ENCODE measurements at regions not wholly inside any gene's neighbourhood (a gene's known extent, or its start where the extent isn't known, plus 50 kb on each side); places are given as distances from the start of the nearest gene placed in this dataset.

DNA sequence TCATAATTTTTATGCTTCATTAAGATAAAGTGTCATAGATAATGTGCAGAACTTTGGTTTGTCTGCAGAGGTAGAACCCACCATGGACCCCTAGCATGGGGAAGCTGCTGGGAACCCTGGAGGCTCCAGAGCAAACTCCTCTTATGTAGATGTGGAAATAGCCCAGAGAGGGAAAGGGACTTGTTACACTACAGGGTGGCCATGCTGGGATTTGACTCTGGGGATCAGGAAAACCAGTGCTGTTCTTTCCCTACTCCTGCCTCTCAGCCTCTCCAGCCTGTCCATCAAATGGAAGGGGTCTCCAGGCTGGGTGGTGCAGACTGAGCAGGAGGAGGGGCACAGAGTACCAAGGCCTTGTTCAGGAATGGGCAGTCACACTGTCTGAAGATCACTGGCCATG is 54.2 kb downstream of the MSX1 start:
- Mint-ChIP-seq H3K9me3 (peaks cover 0 to 3% of the 10 kb centered on the region in 2 donors), H3K36me3 (peaks cover 0 to 12% of the 10 kb centered on the region in 2 donors), H3K27ac (no peak overlapping the region)
- ATAC-seq (no peak), DNase-seq (ENCODE audit: low spot score in 2 of 2) (no peak)

DNA sequence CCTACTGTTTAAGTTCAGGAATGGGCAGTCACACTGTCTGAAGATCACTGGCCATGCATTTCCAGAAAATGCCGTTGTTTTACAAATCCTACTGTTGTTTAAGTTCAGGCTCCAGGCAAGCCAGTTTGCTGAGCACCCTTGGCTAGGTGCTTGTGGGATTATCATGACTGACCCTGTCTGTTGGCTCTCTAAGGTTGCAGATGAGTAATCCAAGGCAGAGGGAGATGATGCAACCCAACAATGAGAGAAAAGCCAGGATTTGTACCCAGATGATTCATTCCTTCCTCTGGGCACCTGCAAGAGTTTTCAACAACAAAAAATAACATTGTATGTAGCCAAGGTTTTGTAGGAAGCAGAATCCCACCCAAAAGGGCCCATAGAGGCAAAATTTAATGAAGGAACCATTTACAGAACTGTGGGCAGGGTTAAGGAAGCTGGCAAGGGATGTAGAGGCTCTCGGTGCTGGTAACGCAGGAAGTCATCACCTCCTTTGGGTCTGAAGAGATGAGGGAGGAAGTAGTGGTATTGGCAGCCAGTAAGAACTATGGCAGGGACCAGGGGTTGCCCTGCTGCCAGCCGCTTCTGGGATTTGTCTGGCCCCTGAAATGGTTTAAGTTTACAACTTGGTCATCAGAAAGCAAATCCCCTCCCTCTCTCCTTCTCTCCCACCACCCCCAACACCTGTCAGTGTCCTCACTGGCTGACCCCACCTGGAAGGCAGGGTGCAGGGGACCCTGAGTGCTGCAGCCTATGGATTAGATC is 54.8 kb downstream of the MSX1 start:
- Mint-ChIP-seq H3K36me3 (peaks cover 0 to 12% of the 10 kb centered on the region in 2 donors), H3K27ac (peak overlapping the region in 1 of 2 donors; percentile 44), H3K9me3 (peaks cover 0 to 3% of the 10 kb centered on the region in 2 donors)
- no peak for DNase-seq (ENCODE audit: low spot score in 2 of 2)
- peak in 1 of 2 donors; percentile 44 for ATAC-seq

DNA sequence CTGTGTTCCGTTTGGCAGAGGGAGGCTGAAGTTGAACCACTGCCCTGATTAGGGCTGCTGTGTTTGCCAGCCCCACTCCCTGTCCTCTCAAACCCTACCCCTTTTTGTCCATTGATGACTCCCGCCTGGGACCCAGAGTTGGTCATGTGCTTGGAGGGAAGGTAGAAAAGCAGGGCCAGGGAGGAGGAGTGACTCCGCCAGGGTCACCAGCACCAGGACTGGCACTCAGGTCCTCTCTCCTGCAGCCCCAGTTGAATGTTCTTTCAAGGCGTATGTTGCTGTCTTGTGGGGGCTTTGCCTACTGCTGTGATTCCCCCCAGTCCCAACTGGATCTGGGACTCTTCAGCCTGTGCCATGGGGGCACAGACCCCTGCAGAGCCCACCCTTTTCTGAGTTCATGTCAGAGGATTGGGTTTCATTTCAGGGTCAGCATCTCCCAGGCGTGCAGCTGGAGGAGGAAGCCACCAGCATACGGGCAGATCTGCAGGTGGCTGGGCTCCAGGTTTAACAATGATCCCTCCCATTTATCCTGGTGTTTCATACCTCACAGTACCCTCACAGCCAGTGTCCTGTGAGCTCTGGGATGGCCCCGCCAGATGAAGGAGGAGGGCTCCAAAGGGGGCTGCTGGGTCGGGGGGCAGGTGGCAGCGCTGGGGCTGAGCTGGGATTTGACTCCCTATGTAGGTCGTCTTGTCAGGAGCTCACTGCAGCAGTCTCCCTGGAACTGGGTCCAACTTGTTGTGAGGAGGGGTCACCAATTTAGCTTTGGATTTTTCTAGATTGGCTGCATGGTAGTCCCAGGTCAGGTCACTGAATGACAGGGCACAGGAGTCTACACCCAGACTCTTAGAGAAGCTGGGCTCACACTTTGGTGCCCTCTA is 55.7 kb downstream of the MSX1 start:
- Mint-ChIP-seq H3K36me3 (peaks cover 0 to 12% of the 10 kb centered on the region in 2 donors), H3K9me3 (peaks cover 0 to 3% of the 10 kb centered on the region in 2 donors), H3K27ac (no peak overlapping the region)
- DNase-seq (ENCODE audit: low spot score in 2 of 2) = no peak
- ATAC-seq = no peak

DNA sequence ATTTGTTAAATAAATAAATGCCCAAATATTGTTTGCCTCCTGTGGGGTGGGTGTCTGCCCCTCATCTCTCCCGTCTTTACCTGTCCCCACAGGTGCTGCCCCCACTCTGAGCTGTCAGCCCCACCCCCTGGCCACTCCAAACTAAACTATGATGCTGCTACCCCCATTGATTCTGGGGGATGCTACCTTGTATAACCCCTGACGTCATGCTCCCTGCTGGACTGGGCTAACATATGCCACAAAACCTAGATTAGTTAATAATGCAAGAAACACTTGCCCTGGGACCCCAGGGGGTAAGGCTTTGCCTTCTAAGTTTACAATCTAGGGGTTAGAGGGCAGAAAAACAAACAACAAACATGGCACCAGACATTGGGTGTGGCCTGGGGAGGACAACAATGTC is 58.6 kb downstream of the MSX1 start:
- ATAC-seq (no peak), DNase-seq (ENCODE audit: low spot score in 2 of 2) (no peak)
- H3K36me3 Mint-ChIP-seq = peaks cover 0 to 12% of the 10 kb centered on the region in 2 donors
- H3K27ac Mint-ChIP-seq = no peak overlapping the region
- peaks cover 0 to 3% of the 10 kb centered on the region in 2 donors for H3K9me3 Mint-ChIP-seq

DNA sequence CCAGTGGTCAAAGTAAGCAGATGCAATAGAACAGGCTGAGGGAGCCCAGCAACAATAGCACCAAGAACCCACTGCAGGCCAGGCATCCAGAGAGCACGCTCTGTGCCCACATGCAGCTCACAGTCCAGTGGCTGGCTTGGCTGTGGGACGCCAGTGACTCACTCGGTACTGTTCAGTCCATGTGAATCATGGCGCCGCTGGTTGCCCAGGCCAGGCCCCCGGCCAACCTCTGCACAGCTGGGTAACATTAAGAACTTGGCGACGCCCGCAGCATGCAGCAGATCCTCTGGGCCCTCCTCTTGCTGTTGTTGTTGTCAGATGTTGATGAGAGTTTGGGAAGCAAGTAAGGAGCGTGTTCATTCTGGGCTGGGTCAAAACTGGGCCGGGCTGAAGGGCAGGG is 60.5 kb downstream of the MSX1 start:
- DNase-seq (ENCODE audit: low spot score in 2 of 2) (no peak), ATAC-seq (no peak)
- H3K27ac Mint-ChIP-seq = no peak overlapping the region
- peaks cover 0 to 19% of the 10 kb centered on the region in 2 donors for H3K36me3 Mint-ChIP-seq
- H3K9me3 Mint-ChIP-seq = peaks cover 1 to 7% of the 10 kb centered on the region in 2 donors

DNA sequence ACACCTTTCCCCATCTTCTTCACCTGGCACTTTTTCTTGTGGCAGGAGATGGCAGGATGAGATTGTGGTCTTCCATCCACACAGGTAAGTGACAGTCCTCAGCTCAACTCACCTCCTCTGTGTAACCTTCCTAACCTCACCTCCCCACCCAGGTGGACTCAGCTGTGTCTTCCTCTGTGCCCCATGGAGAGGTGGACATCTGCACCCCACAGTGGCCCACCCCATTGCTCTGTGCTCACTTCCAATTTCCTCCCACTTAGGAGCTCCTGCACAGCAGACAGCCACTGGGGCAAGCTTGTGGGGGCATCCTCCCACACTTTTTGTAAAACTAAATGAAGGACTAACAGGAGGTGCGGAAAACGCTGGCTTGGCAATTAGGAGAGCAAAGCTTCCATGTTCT is 61.6 kb downstream of the MSX1 start:
- ATAC-seq = no peak
- Mint-ChIP-seq H3K36me3 (peaks cover 0 to 26% of the 10 kb centered on the region in 2 donors), H3K27ac (no peak overlapping the region), H3K9me3 (peaks cover 4 to 7% of the 10 kb centered on the region in 2 donors)
- DNase-seq (ENCODE audit: low spot score in 2 of 2) = no peak

DNA sequence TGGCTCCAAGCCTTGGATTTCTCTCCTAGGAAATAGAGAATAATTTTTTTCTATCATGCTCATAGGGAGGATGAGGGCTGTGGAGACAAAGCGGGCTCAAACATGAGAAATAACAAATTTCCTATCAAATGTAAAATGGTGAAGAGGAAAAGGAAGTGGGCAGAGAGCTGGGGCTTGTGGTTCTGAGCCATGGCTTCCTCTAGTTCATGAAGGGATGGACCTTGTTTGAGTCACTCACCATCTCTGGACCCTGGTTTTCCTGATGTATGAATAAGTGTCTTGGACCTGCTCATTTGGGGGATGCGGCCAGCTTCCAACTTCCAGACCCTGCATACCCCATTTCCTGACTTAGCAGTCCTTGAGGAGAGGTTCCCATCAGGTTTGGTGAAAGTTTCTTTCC is 63.0 kb downstream of the MSX1 start:
- peaks cover 0 to 23% of the 10 kb centered on the region in 2 donors for H3K36me3 Mint-ChIP-seq
- no peak overlapping the region for H3K27ac Mint-ChIP-seq
- peak in 1 of 2 donors; percentile 51 for ATAC-seq
- DNase-seq (ENCODE audit: low spot score in 2 of 2) = no peak
- peaks cover 4 to 5% of the 10 kb centered on the region in 2 donors for H3K9me3 Mint-ChIP-seq

DNA sequence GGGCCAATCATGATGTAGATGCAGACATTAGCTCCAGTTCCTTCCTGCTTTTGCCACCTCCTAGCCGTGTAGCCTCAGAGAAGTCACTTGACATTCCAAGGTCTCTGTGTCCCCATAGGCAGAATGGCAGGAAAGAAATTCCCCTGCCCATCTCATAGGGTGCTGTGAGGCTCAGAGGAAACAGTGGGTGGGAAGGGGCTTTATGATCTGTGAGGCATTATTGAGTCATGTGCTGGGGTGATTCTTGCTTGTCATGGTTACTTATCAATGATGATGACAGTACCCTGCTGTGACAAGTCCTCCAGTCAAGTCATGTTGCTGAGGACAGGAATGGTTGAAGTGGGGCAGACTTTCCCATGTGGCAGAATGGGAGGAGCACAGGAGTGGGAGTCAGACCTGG is 63.7 kb downstream of the MSX1 start:
- Mint-ChIP-seq H3K9me3 (peaks cover 4 to 5% of the 10 kb centered on the region in 2 donors), H3K27ac (no peak overlapping the region), H3K36me3 (peaks cover 0 to 15% of the 10 kb centered on the region in 2 donors)
- ATAC-seq (peak in 1 of 2 donors; percentile 83), DNase-seq (ENCODE audit: low spot score in 2 of 2) (no peak)

DNA sequence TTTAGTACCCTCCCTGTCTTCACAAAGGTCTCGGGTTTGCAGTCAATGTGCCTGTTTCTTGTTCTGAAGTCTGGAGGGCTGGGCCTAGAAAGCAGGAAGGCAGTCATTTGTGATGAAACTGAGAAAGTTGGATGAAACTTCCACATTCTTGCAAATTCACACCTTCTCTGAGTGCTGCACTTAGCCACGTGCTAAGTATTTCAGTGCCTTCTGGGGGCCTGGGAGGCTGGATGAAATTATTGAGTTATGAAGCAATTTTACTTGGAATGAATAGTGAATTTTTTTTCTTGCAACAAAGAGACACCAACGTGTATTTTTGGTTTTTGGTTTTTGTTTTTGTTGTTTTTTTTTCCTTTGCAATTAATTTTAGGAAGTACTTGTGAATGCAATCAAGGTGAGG is 71.2 kb downstream of the MSX1 start:
- Mint-ChIP-seq H3K27ac (no peak overlapping the region), H3K9me3 (no peaks in the 10 kb centered on the region), H3K36me3 (no peaks in the 10 kb centered on the region)
- ATAC-seq = no peak
- DNase-seq (ENCODE audit: low spot score in 2 of 2) = no peak

DNA sequence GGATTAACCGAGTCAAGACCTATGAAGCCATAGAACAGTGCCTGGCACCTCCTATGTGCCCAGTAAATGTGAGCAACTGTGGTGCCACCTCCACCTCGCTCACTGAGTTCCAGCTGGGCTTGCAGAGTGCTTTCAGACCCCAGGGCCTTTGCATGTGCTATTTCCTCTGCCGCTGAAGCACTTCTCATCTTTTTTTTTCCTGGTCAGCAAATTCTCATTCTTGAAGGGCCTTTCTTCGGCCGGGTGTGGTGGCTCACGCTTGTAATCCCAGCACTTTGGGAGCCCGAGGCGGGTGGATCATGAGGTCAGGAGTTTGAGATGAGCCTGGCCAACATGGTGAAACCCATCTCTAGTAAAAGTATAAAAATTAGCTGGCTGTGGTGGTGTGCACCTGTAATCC is 76.5 kb downstream of the MSX1 start:
- Mint-ChIP-seq H3K27ac (no peak overlapping the region), H3K9me3 (no peaks in the 10 kb centered on the region), H3K36me3 (no peaks in the 10 kb centered on the region)
- no peak for DNase-seq (ENCODE audit: low spot score in 2 of 2)
- no peak for ATAC-seq

DNA sequence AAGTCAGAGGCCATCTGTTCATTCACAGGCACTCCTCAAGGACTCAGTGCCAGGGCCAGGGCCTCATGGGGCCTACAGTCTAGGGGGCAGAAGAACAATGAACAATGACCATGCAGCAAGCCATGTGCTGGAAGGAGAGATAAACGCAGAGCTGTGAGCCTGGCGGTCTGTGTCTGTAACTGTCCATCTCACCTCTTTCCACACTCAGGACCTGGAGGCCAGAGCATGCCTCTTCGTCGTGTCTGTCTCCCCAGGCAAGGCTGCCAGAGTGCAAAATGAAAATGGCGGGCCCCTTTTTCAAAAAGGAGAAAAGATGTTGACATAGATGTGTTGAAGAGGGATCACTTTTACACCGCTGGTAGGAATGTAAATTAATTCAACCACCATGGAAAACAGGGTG is 78.5 kb downstream of the MSX1 start:
- DNase-seq (ENCODE audit: low spot score in 2 of 2) (no peak), ATAC-seq (no peak)
- Mint-ChIP-seq H3K9me3 (no peaks in the 10 kb centered on the region), H3K36me3 (no peaks in the 10 kb centered on the region), H3K27ac (no peak overlapping the region)

DNA sequence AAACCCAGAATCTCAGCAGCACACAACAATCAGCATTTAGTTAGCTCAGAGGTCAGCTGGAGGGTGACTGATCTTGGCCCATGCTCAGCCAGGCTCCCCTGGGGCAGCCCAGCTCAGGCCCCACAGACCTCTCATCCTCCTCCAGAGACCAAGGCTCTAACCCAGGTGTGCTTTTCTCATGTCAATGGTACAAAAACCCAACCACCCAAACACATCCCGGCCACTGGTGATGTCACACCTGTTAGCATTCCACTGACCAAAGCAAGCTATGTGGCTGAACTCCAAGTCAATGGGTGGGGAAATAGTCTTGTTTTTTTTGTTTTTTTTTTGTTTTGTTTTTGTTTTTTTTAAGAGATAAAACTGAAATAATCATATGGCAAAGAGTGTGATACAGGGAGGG is 77.5 kb downstream of the CYTL1 start:
- DNase-seq (ENCODE audit: low spot score in 2 of 2) (no peak), ATAC-seq (no peak)
- Mint-ChIP-seq H3K36me3 (peaks cover 0 to 5% of the 10 kb centered on the region in 2 donors), H3K9me3 (peaks cover 0 to 6% of the 10 kb centered on the region in 2 donors), H3K27ac (no peak overlapping the region)

DNA sequence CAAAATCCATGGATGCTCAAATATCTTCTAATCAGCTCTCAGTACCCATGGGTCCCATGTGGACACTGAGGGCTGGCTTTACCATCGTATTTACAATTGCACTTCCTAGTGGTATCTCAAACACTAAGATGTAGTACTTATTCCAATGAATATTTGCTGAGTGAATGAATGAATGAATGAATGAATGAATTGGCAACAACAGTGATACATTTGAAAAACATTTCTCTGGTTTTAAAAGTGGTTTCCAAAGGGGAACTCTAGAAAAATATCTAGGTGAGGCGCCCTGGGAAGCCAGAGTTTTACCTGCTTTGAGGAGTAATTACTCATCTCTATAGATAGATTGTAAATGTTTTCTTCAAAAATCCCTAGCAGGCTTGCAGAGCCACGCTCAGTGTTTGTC is 76.6 kb downstream of the CYTL1 start:
- ATAC-seq (no peak), DNase-seq (ENCODE audit: low spot score in 2 of 2) (no peak)
- Mint-ChIP-seq H3K27ac (no peak overlapping the region), H3K9me3 (peaks cover 0 to 6% of the 10 kb centered on the region in 2 donors), H3K36me3 (peaks cover 0 to 5% of the 10 kb centered on the region in 2 donors)

DNA sequence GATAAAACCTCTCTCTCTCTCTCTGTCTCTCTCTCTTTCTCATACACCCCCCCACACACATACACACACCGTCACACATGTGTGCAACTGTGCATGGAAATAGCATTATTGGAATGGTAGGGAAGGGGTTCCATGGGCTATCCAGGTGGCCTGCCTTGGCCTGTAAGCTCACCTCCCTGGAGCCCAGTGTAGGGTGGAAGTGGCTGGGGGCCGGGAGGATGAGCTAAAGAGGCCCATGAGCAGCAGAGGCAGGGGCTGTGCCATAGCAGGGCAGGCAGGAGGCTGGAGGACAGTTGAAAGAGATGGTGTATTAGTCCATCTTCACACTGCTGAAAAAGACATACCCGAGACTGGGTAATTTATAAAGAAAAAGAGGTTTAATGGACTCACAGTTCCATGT is 74.2 kb downstream of the CYTL1 start:
- DNase-seq (ENCODE audit: low spot score in 2 of 2) (no peak), ATAC-seq (no peak)
- Mint-ChIP-seq H3K27ac (no peak overlapping the region), H3K36me3 (peaks cover 0 to 5% of the 10 kb centered on the region in 2 donors), H3K9me3 (peaks cover 0 to 6% of the 10 kb centered on the region in 2 donors)

DNA sequence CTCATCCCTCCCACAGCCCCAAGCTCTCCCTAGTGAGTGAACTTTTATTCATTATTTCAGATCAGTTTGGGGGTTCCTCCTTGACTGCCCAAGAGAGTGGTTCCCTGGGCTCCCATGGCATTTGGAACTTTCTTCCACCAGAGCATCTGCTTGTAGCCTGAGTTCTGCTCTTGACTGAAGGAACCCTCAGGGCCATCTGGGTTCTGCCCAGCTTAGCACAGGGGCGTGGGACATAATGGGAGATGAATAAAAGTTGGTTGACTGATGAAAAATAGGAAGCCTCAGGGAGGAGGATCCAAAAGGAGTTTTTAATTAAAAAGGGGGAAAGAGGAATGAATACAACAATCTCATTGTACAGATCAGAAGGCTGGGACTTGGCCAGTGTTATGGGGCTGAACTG is 73.4 kb downstream of the CYTL1 start:
- Mint-ChIP-seq H3K9me3 (peaks cover 0 to 6% of the 10 kb centered on the region in 2 donors), H3K27ac (no peak overlapping the region), H3K36me3 (peaks cover 0 to 5% of the 10 kb centered on the region in 2 donors)
- no peak for ATAC-seq
- DNase-seq (ENCODE audit: low spot score in 2 of 2) = no peak

DNA sequence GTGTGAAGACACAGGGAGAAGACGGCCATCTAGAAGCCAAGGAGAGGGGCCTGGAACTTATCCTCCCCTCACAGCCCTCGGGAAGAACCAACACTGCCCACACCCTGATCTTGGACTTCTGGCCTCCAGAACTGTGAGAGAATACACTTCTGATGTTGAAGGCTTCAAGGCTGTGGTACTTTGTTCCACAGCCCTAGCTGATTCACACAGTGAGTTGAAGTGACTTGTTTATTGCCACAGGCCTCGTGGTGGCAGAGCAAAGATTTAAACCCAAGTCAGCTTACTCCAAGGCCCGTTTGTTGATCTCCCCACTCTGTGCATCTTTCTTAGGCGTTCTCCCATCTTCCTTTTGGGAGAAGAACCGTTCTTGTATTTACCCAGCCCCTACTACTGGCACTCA is 72.8 kb downstream of the CYTL1 start:
- Mint-ChIP-seq H3K36me3 (peaks cover 0 to 5% of the 10 kb centered on the region in 2 donors), H3K9me3 (peaks cover 0 to 6% of the 10 kb centered on the region in 2 donors), H3K27ac (no peak overlapping the region)
- ATAC-seq (no peak), DNase-seq (ENCODE audit: low spot score in 2 of 2) (no peak)

DNA sequence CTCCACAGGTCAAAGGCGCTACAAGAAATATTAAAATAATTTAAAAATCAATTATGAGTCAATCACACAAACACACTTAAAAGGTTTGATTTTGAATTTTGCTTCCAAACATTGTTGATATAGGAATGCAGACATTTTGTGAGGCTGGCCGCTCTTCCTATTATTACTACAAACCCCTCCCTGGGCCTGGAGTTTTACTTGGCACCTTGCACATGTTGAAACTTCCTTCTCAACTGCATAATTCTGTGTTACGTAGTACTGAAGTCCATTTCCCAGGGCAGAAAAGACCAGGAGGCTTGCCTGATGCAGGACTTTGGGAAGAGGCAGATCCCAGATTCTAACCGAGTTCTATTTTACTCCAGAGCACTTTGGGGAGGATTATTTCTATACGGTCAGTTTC is 71.5 kb downstream of the CYTL1 start:
- no peak overlapping the region for H3K27ac Mint-ChIP-seq
- peaks cover 0 to 6% of the 10 kb centered on the region in 2 donors for H3K9me3 Mint-ChIP-seq
- no peak for DNase-seq (ENCODE audit: low spot score in 2 of 2)
- peaks cover 0 to 5% of the 10 kb centered on the region in 2 donors for H3K36me3 Mint-ChIP-seq
- no peak for ATAC-seq

All from activated naive CD4-positive, alpha-beta T cell treated with anti-CD3 and anti-CD28 coated beads, Interleukin-2, amount 50 U/mL, for 72 hours (primary cell).